GM12864 (cell line): ENCODE measurements at regions not wholly inside any gene's neighbourhood (a gene's known extent, or its start where the extent isn't known, plus 50 kb on each side); places are given as distances from the start of the nearest gene placed in this dataset.

Experiments
- DNase-seq: peaks from one replicate; pipeline ENCODE4 v3.0.0-alpha.2; 2011; ENCODE audit warnings: low read depth
- H3K4me3 ChIP-seq: 2 replicates; pipeline ENCODE4 v1.5.1; 2011; ENCODE audit warnings: mild to moderate bottlenecking, low read depth, low read length, control low read depth
- TF ChIP-seq, protein P1 (sequence below): IDR thresholded peaks from 2 replicates; pipeline ENCODE4 v1.5.1; 2011; ENCODE audit warnings: low read depth, mild to moderate bottlenecking, moderate library complexity, low read length, control low read depth, inconsistent platforms; ENCODE audit errors: missing control alignments

DNA sequence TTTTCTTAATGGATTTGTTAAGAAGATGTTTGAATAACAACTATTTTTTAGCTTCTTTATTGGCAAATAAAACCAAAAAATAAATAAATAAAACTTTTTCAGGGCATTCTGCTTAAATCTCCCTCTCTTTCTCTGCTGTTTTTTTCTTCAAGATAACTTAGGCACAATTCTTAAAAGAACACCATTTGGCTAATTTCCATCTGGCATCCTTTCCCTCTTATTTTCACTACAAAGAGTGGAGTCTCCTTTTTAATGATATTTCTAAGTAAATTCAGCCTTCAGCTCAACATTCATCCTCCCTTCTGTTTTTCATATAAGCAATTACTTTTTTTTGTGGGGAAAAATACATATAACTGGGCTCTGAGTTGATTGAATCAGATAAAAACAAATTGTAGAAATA lies 88.1 kb downstream of the PCDH7 start:
- no peak for DNase-seq
- TF ChIP-seq, protein P1, sequence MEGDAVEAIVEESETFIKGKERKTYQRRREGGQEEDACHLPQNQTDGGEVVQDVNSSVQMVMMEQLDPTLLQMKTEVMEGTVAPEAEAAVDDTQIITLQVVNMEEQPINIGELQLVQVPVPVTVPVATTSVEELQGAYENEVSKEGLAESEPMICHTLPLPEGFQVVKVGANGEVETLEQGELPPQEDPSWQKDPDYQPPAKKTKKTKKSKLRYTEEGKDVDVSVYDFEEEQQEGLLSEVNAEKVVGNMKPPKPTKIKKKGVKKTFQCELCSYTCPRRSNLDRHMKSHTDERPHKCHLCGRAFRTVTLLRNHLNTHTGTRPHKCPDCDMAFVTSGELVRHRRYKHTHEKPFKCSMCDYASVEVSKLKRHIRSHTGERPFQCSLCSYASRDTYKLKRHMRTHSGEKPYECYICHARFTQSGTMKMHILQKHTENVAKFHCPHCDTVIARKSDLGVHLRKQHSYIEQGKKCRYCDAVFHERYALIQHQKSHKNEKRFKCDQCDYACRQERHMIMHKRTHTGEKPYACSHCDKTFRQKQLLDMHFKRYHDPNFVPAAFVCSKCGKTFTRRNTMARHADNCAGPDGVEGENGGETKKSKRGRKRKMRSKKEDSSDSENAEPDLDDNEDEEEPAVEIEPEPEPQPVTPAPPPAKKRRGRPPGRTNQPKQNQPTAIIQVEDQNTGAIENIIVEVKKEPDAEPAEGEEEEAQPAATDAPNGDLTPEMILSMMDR = no peak

DNA sequence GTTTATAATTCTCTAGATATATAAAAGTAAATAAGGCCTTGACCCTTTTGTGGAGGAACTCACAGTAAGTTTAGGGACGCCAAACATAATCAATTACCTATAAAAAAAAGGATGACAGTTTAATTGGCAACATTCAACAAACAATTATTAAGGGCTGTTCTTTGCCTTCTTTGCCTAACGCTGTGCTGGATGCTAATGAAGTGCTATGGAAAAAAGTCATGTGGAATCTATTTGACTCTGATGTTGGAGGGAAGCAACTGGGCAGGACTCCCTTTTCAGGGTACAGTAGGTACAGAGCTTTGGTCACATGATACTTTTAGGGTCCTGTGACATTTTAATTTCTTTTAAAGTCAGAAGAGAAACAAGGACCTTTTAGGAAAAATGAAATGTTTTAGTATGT lies 91.1 kb downstream of the PCDH7 start:
- H3K4me3 ChIP-seq = no peak overlapping the region
- TF ChIP-seq, protein P1 = no peak
- DNase-seq = no peak

More for the DNA sequence above, 88.1 kb downstream of the PCDH7 start:
- no peak overlapping the region for H3K4me3 ChIP-seq

DNA sequence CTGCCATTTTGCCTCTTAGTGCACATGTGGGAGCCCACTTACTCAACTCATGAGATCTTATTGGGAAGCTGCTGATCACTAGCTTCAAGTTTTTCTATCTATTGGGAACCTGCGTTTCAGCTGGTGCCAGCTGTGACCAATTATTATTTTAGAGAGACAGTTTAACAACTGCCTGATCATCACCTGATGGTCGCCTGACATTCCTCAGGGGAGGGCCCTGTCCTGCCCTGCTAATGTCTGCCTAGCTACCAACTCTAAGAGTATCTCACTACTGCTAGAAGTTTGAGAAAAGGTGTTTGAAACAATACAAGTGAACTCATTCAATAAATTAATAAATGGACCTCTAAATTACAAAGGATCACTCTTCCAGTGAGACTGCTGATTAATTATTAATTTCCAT lies 95.5 kb downstream of the PCDH7 start:
- H3K4me3 ChIP-seq = no peak overlapping the region

DNA sequence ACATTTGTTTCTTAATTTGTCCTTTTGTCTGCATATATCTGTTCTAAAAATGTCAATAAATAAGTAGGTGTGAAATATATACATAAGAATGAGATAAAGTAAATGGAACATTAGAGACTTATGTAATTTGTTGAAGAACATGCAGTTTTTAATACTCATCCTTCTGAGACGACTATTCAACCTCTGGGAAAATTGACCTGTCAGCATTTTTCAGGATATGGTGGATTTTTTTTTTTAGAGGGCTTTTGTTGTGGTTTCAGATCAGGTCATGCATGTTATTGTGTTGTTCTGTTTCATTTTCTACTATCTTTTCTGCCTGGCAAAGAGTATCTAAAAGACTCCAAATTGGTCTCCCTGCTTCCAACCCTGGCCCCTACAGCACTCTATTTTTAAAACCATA lies 97.3 kb downstream of the PCDH7 start:
- no peak for DNase-seq
- no peak overlapping the region for H3K4me3 ChIP-seq
- TF ChIP-seq, protein P1 = no peak

More for the DNA sequence above, 95.5 kb downstream of the PCDH7 start:
- no peak for DNase-seq
- TF ChIP-seq, protein P1 = no peak

DNA sequence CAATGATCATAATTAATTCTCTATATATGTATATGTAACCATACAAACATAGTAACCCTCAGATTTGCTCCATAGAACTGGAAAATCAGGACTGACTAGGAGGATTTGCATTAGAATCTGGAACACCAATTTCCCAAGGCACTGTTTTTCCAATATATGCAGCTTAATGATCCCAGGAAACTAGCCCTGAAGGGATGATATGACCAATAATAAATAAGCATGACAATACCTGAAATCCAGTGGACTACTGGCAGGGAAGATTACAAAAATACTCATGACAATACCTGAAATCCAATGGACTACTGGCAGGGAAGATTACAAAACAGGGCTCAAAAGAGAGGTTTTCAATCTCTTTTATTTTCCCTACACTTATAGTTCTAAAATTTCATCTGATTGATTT lies 98.4 kb downstream of the PCDH7 start:
- no peak for DNase-seq
- TF ChIP-seq, protein P1 = no peak
- no peak overlapping the region for H3K4me3 ChIP-seq

DNA sequence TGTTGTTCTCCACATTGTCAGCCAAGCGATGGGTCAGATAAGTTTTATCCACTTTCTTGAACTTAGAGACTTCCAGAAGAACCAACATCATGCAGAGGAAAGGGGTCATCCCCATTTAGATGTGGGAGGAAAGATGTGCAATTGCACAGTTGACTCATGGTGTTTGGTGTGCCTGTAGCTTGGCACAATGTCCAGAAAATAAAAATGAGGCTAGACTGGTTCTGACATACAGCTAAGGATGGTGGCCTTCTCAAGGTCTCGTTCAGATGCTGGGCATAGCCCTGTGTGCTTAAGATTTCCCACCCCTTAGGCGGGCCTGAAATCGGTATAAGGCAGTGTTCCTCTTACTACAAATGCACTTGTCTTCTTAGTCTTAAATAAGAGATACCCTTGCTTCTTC lies 101.1 kb downstream of the PCDH7 start:
- no peak overlapping the region for H3K4me3 ChIP-seq
- no peak for DNase-seq
- TF ChIP-seq, protein P1 = no peak

DNA sequence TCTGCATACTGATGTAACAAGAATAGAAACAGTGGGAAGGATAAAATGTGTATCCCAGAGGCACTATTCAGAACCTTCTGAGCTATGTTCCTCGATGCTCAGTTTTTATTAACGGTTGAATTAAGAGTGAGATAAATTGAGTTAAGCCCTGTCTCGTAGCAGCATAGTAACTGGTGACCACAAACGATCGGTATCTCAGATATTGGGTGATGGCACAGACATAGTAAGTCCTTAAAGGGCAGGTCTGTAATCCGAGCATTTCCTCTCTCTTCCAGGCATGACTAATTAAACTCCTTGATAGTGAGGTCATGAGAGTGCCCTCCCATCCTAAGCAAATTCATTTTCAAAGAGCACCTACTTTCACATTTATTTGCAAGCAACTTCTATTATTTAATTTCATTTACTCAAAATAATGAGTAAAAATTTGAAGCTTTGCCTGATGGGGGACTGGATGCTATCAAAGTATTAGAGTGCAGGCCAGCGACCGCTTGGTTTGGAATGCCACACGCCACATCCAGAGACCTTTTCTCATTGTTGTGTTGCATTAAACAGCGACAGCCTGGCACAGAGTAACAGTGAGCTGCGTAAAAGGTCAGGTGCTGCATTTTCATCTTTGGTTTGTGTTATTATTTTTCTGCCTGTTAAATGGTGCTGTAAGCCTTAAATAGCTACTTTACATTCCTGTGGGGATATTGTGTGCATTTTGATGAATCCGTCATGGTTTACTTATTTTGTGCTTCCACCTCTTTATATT lies 101.9 kb downstream of the PCDH7 start:
- no peak for DNase-seq
- no peak overlapping the region for H3K4me3 ChIP-seq
- TF ChIP-seq, protein P1 = no peak
